PC-9 (cell line): ENCODE measurements at regions not wholly inside any gene's neighbourhood (a gene's known extent, or its start where the extent isn't known, plus 50 kb on each side); places are given as distances from the start of the nearest gene placed in this dataset.

Experiments used
- BruUV-seq: library from RNA; stranded (reverse); fragments of 400-500 nt; replicated peaks from 2 replicates; lab custom pipeline; 2021; lab: Mats Ljungman, UMichigan
- CTCF ChIA-PET: fragments of 300-600 bp; sonication (Branson Sonifier 250); formaldehyde crosslinking; loops from one replicate; lab custom pipeline; 2022; ENCODE audit warnings: antibody characterized with exemption; lab: Charles Lee
- POLR2A ChIA-PET: fragments of 300-600 bp; sonication (Branson Sonifier 250); formaldehyde crosslinking; loops from one replicate; lab custom pipeline; 2022; ENCODE audit warnings: antibody characterized with exemption; ENCODE audit not compliant: unreplicated experiment; lab: Charles Lee
- DNase-seq, 2 experiments: peaks; one replicate each; pipeline versions ENCODE4 v3.0.0 to v3.0.0-alpha.2; 2015 to 2022; ENCODE audit warnings: mixed read lengths in 1 of 2
- H2AFZ ChIP-seq: fragments of 200-600 bp; sonication (generic); 2 replicates; pipeline ENCODE4 v1.8.1; 2017; ENCODE audit warnings: antibody characterized with exemption
- H3F3A ChIP-seq: fragments of 200-600 bp; sonication (generic); 2 replicates; pipeline ENCODE4 v1.8.1; 2017; ENCODE audit warnings: antibody characterized with exemption, mild to moderate bottlenecking, low read depth; ENCODE audit not compliant: insufficient read depth
- H3K27ac ChIP-seq: fragments of 200-600 bp; sonication (generic); 2 replicates; pipeline ENCODE4 v1.6.1; 2016; ENCODE audit warnings: mixed run types
- H3K27me3 ChIP-seq: fragments of 200-600 bp; sonication (generic); 2 replicates; pipeline ENCODE4 v1.6.1; 2016; ENCODE audit warnings: low read depth, mixed run types; ENCODE audit not compliant: insufficient read depth
- H3K36me3 ChIP-seq: fragments of 200-600 bp; sonication (generic); 2 replicates; pipeline ENCODE4 v1.6.1; 2016; ENCODE audit warnings: low read depth, mixed run types
- H3K4me1 ChIP-seq: fragments of 200-600 bp; sonication (generic); replicated peaks from 2 replicates; pipeline ENCODE4 v1.6.1; 2016; ENCODE audit warnings: mixed run types; ENCODE audit not compliant: insufficient read depth
- H3K4me2 ChIP-seq: fragments of 200-600 bp; sonication (generic); 2 replicates; pipeline ENCODE4 v1.6.1; 2017; ENCODE audit warnings: mixed run types
- H3K4me3 ChIP-seq: fragments of 200-600 bp; sonication (generic); 2 replicates; pipeline ENCODE4 v1.6.1; 2016; ENCODE audit warnings: mixed run types
- H3K79me2 ChIP-seq: fragments of 200-600 bp; sonication (generic); 2 replicates; pipeline ENCODE4 v1.6.1; 2017; ENCODE audit warnings: low read depth, mixed run types
- H3K9me2 ChIP-seq: fragments of 200-600 bp; sonication (generic); 2 replicates; pipeline ENCODE4 v1.8.1; 2017; ENCODE audit warnings: mild to moderate bottlenecking; ENCODE audit not compliant: insufficient read depth
- H3K9me3 ChIP-seq: fragments of 200-600 bp; sonication (generic); 2 replicates; pipeline ENCODE4 v1.8.1; 2016; ENCODE audit warnings: low read depth; ENCODE audit not compliant: insufficient read depth
- H4K20me1 ChIP-seq: fragments of 200-600 bp; sonication (generic); 2 replicates; pipeline ENCODE4 v1.8.1; 2017; ENCODE audit not compliant: insufficient read depth
- EZH2 ChIP-seq: fragments of 200-600 bp; sonication (generic); IDR thresholded peaks from 2 replicates; pipeline ENCODE4 v1.8.0; 2017; ENCODE audit warnings: antibody characterized with exemption, low read depth
- intact Hi-C: fragments of 100-400 bp; cut with micrococcal nuclease; formaldehyde crosslinking; loops from one replicate; pipeline ENCODE4 v1.10.0; 2022; ENCODE audit not compliant: unreplicated experiment
- TF ChIP-seq, protein P1 (sequence below): fragments of 200-600 bp; sonication (generic); conservative IDR thresholded peaks from 2 replicates; pipeline ENCODE4 v1.6.1; 2017; ENCODE audit warnings: mixed run types, antibody characterized with exemption, mild to moderate bottlenecking, moderate library complexity

DNA sequence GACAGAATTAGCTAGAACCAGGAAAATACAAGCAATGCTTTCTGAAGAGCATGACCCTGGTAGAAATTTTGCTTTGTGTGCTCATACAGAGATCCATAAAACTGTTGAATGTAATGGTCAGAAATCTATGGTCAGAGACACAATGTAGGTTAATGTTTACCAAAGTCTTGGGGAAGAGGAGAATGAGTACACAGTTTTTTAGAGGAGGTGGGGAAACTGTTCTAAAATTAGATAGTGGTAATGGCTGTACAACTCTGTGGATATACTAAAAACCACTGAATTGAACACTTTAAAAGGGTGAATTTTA, 109.5 kb upstream of the ARHGAP5 start:
- Histone ChIP-seq H4K20me1 (no peaks in the 10 kb centered on the region), H3K27me3 (no peaks in the 10 kb centered on the region), H3K36me3 (no peaks in the 10 kb centered on the region), H3F3A (no peaks in the 10 kb centered on the region), H3K4me1 (0 out of 2 replicates have a peak, but pooled peaks cover 5% of the 10 kb centered on the region), H2AFZ (no peak overlapping the region), H3K9me3 (no peaks in the 10 kb centered on the region), H3K4me3 (no peak overlapping the region), H3K27ac (no peak overlapping the region), H3K9me2 (no peaks in the 10 kb centered on the region), H3K79me2 (no peaks in the 10 kb centered on the region), H3K4me2 (no peak overlapping the region)
- TF ChIP-seq, protein P1, sequence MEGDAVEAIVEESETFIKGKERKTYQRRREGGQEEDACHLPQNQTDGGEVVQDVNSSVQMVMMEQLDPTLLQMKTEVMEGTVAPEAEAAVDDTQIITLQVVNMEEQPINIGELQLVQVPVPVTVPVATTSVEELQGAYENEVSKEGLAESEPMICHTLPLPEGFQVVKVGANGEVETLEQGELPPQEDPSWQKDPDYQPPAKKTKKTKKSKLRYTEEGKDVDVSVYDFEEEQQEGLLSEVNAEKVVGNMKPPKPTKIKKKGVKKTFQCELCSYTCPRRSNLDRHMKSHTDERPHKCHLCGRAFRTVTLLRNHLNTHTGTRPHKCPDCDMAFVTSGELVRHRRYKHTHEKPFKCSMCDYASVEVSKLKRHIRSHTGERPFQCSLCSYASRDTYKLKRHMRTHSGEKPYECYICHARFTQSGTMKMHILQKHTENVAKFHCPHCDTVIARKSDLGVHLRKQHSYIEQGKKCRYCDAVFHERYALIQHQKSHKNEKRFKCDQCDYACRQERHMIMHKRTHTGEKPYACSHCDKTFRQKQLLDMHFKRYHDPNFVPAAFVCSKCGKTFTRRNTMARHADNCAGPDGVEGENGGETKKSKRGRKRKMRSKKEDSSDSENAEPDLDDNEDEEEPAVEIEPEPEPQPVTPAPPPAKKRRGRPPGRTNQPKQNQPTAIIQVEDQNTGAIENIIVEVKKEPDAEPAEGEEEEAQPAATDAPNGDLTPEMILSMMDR: no peak
- no peak for TF ChIP-seq EZH2
- DNase-seq: no peak
- ChIA-PET POLR2A (no interaction called here), CTCF (no interaction called here)
- BruUV-seq: no TSS peak
- intact Hi-C loops: no loop called here

DNA sequence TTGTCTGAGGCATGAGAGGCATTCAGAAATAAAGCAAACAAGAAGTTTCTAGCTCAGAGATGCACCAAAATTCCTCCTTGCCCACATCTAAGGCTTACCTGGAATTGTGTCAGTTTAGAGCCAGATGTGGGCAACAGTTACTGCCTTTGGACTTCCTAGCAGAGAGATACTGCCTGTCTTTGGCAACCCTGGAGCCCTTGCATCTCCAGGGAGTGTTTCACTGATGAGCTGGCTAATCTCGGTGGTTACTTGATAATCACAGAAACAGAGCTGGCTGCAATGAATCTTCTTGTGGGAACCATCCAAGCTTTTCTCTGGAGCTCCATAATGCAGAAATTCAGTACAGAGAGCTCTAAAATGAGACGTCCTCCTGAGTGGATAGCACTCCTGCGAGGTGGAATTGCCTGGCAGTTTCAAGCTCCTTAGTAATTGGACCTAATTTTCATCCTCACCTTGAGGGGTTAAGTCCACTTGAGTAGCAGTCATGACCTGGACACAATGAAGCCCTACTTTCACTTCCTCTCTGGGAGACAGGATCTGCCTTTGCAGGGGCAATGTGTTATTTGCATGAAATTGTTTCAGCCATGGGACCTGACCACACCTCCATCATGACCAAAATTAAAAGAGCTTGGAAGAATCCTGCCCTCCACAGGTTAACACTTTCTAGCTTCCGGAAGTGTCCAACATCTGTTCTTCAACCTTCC, 108.8 kb upstream of the ARHGAP5 start:
- DNase-seq: no peak
- H3K79me2 ChIP-seq: no peaks in the 10 kb centered on the region
- CTCF ChIA-PET: no interaction called here
- H3K27me3 ChIP-seq: no peaks in the 10 kb centered on the region
- intact Hi-C loops: no loop called here
- no peaks in the 10 kb centered on the region for H3K36me3 ChIP-seq
- H3K4me1 ChIP-seq: 0 out of 2 replicates have a peak, but pooled peaks cover 5% of the 10 kb centered on the region
- BruUV-seq: no TSS peak
- H3K9me3 ChIP-seq: no peaks in the 10 kb centered on the region
- no peaks in the 10 kb centered on the region for H4K20me1 ChIP-seq
- H3K4me2 ChIP-seq: no peak overlapping the region
- no peak overlapping the region for H3K27ac ChIP-seq
- H2AFZ ChIP-seq: no peak overlapping the region
- no peak overlapping the region for H3K4me3 ChIP-seq
- POLR2A ChIA-PET: no interaction called here
- no peaks in the 10 kb centered on the region for H3K9me2 ChIP-seq
- TF ChIP-seq EZH2: no peak
- TF ChIP-seq, protein P1: no peak
- H3F3A ChIP-seq: no peaks in the 10 kb centered on the region

DNA sequence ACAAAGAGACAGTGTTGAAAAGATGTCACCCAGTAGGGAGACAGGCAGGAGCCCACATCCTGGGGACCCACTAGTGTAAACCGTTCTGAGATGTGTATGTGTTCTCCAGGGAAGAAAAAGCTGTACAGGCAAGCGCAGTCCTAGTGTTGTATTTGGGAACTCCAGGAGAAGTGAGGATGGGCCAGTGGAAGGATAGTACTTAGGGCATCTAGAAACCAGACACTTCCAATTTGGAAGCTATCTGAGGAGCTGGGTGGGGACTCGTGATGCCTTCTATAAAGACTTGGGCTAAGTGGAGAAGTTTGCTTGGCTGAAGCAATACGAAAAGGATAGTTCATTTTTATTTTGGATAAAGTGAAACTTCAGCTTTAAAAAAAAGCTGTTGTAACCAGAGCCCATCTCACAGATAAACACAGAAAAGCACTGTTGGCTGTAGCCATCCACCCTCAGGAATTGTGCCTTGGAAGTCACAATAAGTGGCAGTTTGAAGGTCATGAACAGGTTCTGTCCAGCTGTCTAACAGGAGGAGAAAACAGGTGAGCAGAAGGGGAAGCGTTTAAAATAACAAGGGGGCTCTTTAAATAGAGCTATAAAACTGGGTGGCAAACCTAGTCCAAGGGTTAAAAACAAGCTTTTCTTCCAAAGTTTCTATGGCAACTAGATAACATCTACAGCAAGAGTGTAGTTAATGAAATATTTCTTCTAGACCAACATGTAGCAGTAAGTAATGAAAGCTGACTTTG, 108.0 kb upstream of the ARHGAP5 start:
- intact Hi-C loops: no loop called here
- ChIA-PET POLR2A (interaction anchor here (0.7 kb wide), 1 partner anchor 126 kb away, joined by 3 read pairs; no protein-coding TSS in a partner anchor), CTCF (no interaction called here)
- TF ChIP-seq EZH2: no peak
- TF ChIP-seq, protein P1: no peak
- H3K79me2 ChIP-seq: no peaks in the 10 kb centered on the region
- no peak overlapping the region for H3K4me3 ChIP-seq
- no TSS peak for BruUV-seq
- H4K20me1 ChIP-seq: no peaks in the 10 kb centered on the region
- no peak overlapping the region for H3K4me2 ChIP-seq
- no peaks in the 10 kb centered on the region for H3F3A ChIP-seq
- DNase-seq: no peak
- H3K9me2 ChIP-seq: no peaks in the 10 kb centered on the region
- no peaks in the 10 kb centered on the region for H3K27me3 ChIP-seq
- no peaks in the 10 kb centered on the region for H3K36me3 ChIP-seq
- H2AFZ ChIP-seq: no peak overlapping the region
- H3K27ac ChIP-seq: no peak overlapping the region
- no peaks in the 10 kb centered on the region for H3K9me3 ChIP-seq
- H3K4me1 ChIP-seq: 0 out of 2 replicates have a peak, but pooled peaks cover 5% of the 10 kb centered on the region
